ENCODE measurements at regions not wholly inside any gene's neighbourhood (a gene's known extent, or its start where the extent isn't known, plus 50 kb on each side); places are given as distances from the start of the nearest gene placed in this dataset.

DNA sequence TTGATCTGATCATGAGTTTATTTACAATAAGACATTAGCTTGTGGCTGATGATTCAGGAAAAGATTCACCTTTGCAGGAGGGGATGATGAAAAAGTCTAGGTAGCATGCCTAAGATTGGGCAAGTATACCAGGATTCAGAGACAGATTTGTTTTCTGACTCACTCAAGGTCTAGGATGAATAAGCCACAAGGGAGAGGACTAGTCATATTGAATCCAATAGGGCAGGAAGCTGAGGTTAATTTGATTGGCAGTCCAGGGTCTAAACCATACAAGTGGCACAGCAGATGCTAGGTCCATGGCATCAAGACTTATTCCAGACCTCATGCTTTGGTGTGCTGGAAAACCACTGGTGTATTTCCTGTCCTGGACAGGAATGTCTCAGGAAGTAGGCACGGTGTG, 1133.4 kb downstream of the XPNPEP1 start:
- TF ChIP-seq, protein P1, sequence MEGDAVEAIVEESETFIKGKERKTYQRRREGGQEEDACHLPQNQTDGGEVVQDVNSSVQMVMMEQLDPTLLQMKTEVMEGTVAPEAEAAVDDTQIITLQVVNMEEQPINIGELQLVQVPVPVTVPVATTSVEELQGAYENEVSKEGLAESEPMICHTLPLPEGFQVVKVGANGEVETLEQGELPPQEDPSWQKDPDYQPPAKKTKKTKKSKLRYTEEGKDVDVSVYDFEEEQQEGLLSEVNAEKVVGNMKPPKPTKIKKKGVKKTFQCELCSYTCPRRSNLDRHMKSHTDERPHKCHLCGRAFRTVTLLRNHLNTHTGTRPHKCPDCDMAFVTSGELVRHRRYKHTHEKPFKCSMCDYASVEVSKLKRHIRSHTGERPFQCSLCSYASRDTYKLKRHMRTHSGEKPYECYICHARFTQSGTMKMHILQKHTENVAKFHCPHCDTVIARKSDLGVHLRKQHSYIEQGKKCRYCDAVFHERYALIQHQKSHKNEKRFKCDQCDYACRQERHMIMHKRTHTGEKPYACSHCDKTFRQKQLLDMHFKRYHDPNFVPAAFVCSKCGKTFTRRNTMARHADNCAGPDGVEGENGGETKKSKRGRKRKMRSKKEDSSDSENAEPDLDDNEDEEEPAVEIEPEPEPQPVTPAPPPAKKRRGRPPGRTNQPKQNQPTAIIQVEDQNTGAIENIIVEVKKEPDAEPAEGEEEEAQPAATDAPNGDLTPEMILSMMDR (IDR thresholded peaks at IDR 0.05; ENCODE audit: insufficient read depth, low read length, poor library complexity, severe bottlenecking): no peak
- H3K4me3 ChIP-seq (replicated peaks; ENCODE audit: low read depth, low read length): no peak overlapping the region
- DNase-seq (ENCODE audit: extremely low read depth, insufficient read length): no peak
- H3K36me3 ChIP-seq (ENCODE audit: control insufficient read depth, insufficient read depth, low read length): no peaks in the 10 kb centered on the region
- no peaks in the 10 kb centered on the region for H3K27me3 ChIP-seq (replicated peaks; ENCODE audit: control insufficient read depth, insufficient read depth, low read length)

DNA sequence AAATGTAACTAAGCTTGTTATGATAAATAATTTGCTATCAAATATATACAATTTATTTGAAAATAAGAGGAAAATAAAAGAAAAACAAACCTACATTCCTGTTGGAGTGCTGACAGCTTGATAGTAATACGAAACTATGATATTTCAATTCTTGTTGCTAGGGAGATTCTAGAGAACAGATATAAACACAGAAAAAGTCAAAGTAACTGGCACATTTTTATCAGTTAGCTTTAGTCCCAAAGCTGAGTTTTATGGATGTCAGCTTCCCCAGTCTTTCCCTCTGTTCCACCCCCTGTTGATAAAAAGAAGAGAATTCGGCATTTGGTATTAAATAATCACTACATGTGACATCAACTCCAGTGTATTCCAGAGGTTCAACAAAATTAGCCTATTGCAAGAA, 1134.0 kb downstream of the XPNPEP1 start:
- H3K27me3 ChIP-seq (replicated peaks; ENCODE audit: control insufficient read depth, insufficient read depth, low read length): no peaks in the 10 kb centered on the region
- H3K4me3 ChIP-seq (replicated peaks; ENCODE audit: low read depth, low read length): no peak overlapping the region
- no peak for DNase-seq (ENCODE audit: extremely low read depth, insufficient read length)
- TF ChIP-seq, protein P1 (IDR thresholded peaks at IDR 0.05; ENCODE audit: insufficient read depth, low read length, poor library complexity, severe bottlenecking): no peak
- H3K36me3 ChIP-seq (ENCODE audit: control insufficient read depth, insufficient read depth, low read length): no peaks in the 10 kb centered on the region

DNA sequence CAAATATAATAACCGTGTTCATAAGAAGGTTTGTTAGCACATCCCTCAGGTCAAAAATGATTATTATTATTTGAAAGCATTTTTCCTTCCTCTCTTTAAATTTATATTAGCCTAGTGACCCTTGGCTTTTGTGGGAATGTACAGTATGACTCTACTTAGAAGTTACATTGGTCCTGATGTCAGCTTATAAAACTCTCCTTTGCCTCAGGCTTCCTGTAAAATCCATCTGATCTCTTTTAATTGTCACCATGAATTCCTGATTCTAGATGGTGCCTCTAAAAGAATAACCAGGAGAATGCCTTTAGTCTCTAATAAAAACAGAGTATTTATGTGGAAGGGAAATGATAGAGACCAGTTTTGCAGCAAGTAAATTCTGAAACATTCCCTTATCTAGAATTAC, 1134.4 kb downstream of the XPNPEP1 start:
- no peak for DNase-seq (ENCODE audit: extremely low read depth, insufficient read length)
- no peaks in the 10 kb centered on the region for H3K27me3 ChIP-seq (replicated peaks; ENCODE audit: control insufficient read depth, insufficient read depth, low read length)
- H3K36me3 ChIP-seq (ENCODE audit: control insufficient read depth, insufficient read depth, low read length): no peaks in the 10 kb centered on the region
- TF ChIP-seq, protein P1 (IDR thresholded peaks at IDR 0.05; ENCODE audit: insufficient read depth, low read length, poor library complexity, severe bottlenecking): no peak
- no peak overlapping the region for H3K4me3 ChIP-seq (replicated peaks; ENCODE audit: low read depth, low read length)

DNA sequence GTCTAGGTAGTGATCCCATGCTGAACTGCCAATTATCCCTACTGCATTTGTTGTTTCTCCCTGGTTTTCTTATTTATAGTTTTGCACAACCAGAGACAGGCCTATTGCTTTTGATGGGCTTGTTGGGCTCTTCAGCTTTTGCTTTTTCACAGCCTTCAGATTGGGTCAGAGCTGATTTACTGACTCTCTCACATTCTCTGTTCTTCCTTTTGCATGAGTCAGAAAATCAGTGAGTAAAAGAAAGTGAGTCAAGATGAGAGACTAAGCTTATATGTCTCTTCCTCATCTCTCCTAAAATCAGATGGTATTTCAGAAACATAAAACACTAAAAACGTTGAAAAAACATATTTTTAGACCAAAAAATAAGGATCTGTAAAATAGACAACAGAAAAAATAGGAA, 1135.4 kb downstream of the XPNPEP1 start:
- DNase-seq (ENCODE audit: extremely low read depth, insufficient read length): no peak
- TF ChIP-seq, protein P1 (IDR thresholded peaks at IDR 0.05; ENCODE audit: insufficient read depth, low read length, poor library complexity, severe bottlenecking): no peak
- Histone ChIP-seq H3K36me3 (ENCODE audit: control insufficient read depth, insufficient read depth, low read length) (no peaks in the 10 kb centered on the region), H3K27me3 (replicated peaks; ENCODE audit: control insufficient read depth, insufficient read depth, low read length) (no peaks in the 10 kb centered on the region), H3K4me3 (replicated peaks; ENCODE audit: low read depth, low read length) (no peak overlapping the region)

DNA sequence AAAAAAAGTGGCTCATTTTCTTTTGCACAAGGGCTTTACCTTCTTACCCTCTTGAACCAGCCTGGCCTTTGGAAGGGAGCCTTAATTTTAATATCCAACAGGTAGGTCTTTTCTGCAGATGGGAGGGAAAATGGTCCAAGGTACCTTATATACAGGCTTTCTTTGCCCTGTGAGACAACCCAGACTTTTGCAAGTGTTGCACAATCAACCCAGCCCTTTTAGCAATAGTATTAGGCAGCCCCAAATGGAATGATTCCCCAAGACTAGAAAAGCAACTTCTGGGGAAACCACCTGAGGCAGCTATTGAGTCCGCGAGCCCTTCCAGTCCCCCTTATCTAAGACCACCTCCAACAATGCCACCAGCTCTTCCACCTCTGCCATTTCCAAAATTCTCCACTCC, 1138.3 kb downstream of the XPNPEP1 start:
- no peak for DNase-seq (ENCODE audit: extremely low read depth, insufficient read length)
- Histone ChIP-seq H3K27me3 (replicated peaks; ENCODE audit: control insufficient read depth, insufficient read depth, low read length) (no peaks in the 10 kb centered on the region), H3K36me3 (ENCODE audit: control insufficient read depth, insufficient read depth, low read length) (no peaks in the 10 kb centered on the region), H3K4me3 (replicated peaks; ENCODE audit: low read depth, low read length) (no peak overlapping the region)
- TF ChIP-seq, protein P1 (IDR thresholded peaks at IDR 0.05; ENCODE audit: insufficient read depth, low read length, poor library complexity, severe bottlenecking): no peak

DNA sequence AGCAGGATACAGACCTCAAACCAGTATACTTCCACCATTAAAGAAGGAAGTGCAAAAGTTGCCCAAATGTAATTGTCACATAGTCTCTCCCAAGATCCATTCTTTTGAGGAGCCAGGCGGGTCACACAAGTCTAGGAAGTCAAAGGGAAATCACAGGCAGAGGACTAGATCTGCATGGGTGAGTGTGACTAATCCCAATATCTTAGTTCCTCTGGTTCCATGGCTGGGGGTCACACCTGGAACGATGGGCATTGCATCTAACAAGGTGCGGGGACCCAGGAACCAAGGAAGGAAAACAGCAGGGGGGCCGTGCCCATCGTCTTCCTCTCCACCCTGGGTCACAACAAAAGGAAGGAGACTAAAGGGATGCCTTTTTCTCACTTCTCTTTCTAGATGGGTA, 1138.8 kb downstream of the XPNPEP1 start:
- no peaks in the 10 kb centered on the region for H3K36me3 ChIP-seq (ENCODE audit: control insufficient read depth, insufficient read depth, low read length)
- H3K27me3 ChIP-seq (replicated peaks; ENCODE audit: control insufficient read depth, insufficient read depth, low read length): no peaks in the 10 kb centered on the region
- H3K4me3 ChIP-seq (replicated peaks; ENCODE audit: low read depth, low read length): no peak overlapping the region
- DNase-seq (ENCODE audit: extremely low read depth, insufficient read length): no peak
- TF ChIP-seq, protein P1 (IDR thresholded peaks at IDR 0.05; ENCODE audit: insufficient read depth, low read length, poor library complexity, severe bottlenecking): no peak

All from GM06990 (cell line).